ENCODE measurements at regions not wholly inside any gene's neighbourhood (a gene's known extent, or its start where the extent isn't known, plus 50 kb on each side); places are given as distances from the start of the nearest gene placed in this dataset.

DNA sequence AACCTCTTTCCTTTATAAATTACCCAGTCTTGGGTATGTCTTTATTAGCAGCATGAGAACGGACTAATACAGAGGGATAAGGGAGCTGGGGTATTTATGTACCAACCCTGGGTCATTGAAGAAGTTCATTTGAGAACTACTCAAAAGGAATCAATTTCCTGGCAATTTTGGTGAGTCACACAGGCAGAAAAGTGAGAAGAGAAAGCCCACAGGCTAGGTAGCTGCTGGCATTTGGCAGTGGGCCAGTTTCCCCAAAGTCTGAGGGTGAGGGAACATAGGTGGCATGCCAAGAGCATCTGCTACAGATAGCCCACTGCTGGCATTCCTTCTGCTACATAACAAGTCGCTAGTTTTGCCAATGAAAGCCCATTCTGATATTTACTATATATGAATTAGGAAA lies 411.2 kb downstream of the MID1IP1 start:
- H3K79me2 ChIP-seq (ENCODE audit: insufficient read depth), result no peaks in the 10 kb centered on the region
- no peak overlapping the region for H3K9ac ChIP-seq
- no peaks in the 10 kb centered on the region for H3K4me1 ChIP-seq (ENCODE audit: insufficient read depth)
- no peak for DNase-seq
- H3K36me3 ChIP-seq (ENCODE audit: low read depth), result no peaks in the 10 kb centered on the region
- H3F3A ChIP-seq (ENCODE audit: insufficient read depth), result no peaks in the 10 kb centered on the region
- no peak overlapping the region for H3K4me2 ChIP-seq (ENCODE audit: unreplicated experiment)
- in situ Hi-C loops (cut with MboI), result no loop called here
- 67 to 83% methylated on average over 2 of the region's 2 CpGs for WGBS, 2 experiments (ENCODE audit: low coverage in 1 of 2, low lambda C conversion rate in 2 of 2, missing lambda C conversion rate in 2 of 2)
- H4K20me1 ChIP-seq (ENCODE audit: insufficient read depth), result no peaks in the 10 kb centered on the region
- no peaks in the 10 kb centered on the region for H3K27me3 ChIP-seq (replicated peaks; ENCODE audit: insufficient read depth)
- H3K27ac ChIP-seq, result no peak overlapping the region
- no peaks in the 10 kb centered on the region for H3K9me2 ChIP-seq (ENCODE audit: insufficient read depth)
- no peak overlapping the region for H2AFZ ChIP-seq
- TF ChIP-seq EZH2phosphoT487 (IDR thresholded peaks at IDR 0.05; ENCODE audit: insufficient read depth, low read depth) (no peak), EZH2 (IDR thresholded peaks at IDR 0.05; ENCODE audit: insufficient read depth, poor library complexity, severe bottlenecking) (no peak)
- H3K4me3 ChIP-seq, result no peak overlapping the region
- no peaks in the 10 kb centered on the region for H3K9me3 ChIP-seq (ENCODE audit: low read depth)

DNA sequence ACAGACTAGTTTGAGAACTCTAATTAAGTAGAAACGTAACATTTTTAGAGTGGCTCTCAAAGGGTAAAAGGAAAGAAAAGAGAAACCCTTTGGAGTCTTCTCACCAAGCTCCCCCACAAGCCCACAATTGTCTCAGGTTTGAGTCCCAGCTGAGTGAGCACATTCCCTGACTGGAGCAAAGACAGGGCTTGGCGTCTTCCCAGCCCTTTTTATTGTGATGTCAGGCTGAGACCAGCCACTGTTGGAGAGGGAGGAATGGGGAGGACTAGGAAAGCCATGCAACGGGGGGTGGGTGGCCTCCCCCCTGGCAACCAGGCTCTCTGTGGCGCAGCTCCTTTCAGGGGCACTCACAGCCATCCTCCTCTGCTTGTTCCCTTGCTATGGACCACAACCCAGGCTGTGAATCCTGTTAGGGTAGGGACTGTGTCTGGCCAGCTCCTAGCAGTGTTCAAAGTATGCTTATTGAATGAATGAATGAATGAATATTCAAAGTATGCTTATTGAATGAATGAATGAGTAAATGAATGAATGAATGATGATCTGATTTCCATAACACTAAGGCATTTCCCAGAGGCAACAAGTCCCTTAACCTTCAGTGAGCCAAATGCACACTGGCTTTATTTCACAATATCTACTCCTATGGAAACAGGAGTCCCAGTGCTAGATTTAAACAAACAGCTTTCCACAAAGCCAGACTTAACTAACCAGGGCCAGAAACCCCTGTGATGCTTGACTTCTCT lies 413.3 kb downstream of the MID1IP1 start:
- no peak overlapping the region for H3K27ac ChIP-seq
- 0 to 4% methylated on average over 2 to 4 of the region's 4 CpGs for WGBS, 2 experiments (ENCODE audit: low coverage in 1 of 2, low lambda C conversion rate in 2 of 2, missing lambda C conversion rate in 2 of 2)
- H2AFZ ChIP-seq, result no peak overlapping the region
- no peaks in the 10 kb centered on the region for H4K20me1 ChIP-seq (ENCODE audit: insufficient read depth)
- H3K36me3 ChIP-seq (ENCODE audit: low read depth), result no peaks in the 10 kb centered on the region
- TF ChIP-seq EZH2 (IDR thresholded peaks at IDR 0.05; ENCODE audit: insufficient read depth, poor library complexity, severe bottlenecking), result no peak
- no peak for TF ChIP-seq EZH2phosphoT487 (IDR thresholded peaks at IDR 0.05; ENCODE audit: insufficient read depth, low read depth)
- no peak for DNase-seq
- H3K79me2 ChIP-seq (ENCODE audit: insufficient read depth), result no peaks in the 10 kb centered on the region
- H3K4me2 ChIP-seq (ENCODE audit: unreplicated experiment), result no peak overlapping the region
- no peaks in the 10 kb centered on the region for H3K9me2 ChIP-seq (ENCODE audit: insufficient read depth)
- in situ Hi-C loops (cut with MboI), result no loop called here
- H3K27me3 ChIP-seq (replicated peaks; ENCODE audit: insufficient read depth), result no peaks in the 10 kb centered on the region
- H3F3A ChIP-seq (ENCODE audit: insufficient read depth), result no peaks in the 10 kb centered on the region
- no peaks in the 10 kb centered on the region for H3K9me3 ChIP-seq (ENCODE audit: low read depth)
- no peak overlapping the region for H3K9ac ChIP-seq
- H3K4me1 ChIP-seq (ENCODE audit: insufficient read depth), result no peaks in the 10 kb centered on the region
- no peak overlapping the region for H3K4me3 ChIP-seq

DNA sequence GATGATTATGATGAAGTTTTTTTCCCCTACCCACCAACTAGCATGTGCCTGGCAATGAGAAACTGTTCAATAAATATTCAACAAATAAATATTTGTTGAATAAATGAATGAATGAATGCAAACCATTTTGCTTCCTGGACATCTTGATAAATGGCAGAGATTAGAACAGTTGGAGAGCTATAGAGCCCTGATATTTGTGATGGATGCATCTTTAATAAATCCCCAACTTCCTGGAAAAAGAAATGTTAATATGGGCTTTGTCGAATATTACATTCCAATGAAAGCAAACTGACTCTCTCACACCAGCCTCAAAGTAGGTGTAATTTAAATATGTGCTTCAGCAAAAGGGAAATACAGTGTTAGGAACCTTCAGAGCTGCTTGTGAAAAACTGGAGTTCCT lies 419.7 kb downstream of the MID1IP1 start:
- Histone ChIP-seq H2AFZ (no peak overlapping the region), H3K36me3 (ENCODE audit: low read depth) (no peaks in the 10 kb centered on the region), H3K9ac (no peak overlapping the region), H3K27ac (no peak overlapping the region), H3F3A (ENCODE audit: insufficient read depth) (no peaks in the 10 kb centered on the region), H3K9me3 (ENCODE audit: low read depth) (no peaks in the 10 kb centered on the region), H3K79me2 (ENCODE audit: insufficient read depth) (no peaks in the 10 kb centered on the region), H3K4me2 (ENCODE audit: unreplicated experiment) (no peak overlapping the region), H4K20me1 (ENCODE audit: insufficient read depth) (no peaks in the 10 kb centered on the region), H3K9me2 (ENCODE audit: insufficient read depth) (no peaks in the 10 kb centered on the region), H3K4me3 (no peak overlapping the region), H3K4me1 (ENCODE audit: insufficient read depth) (no peaks in the 10 kb centered on the region), H3K27me3 (replicated peaks; ENCODE audit: insufficient read depth) (no peaks in the 10 kb centered on the region)
- in situ Hi-C loops (cut with MboI), result no loop called here
- DNase-seq, result no peak
- no peak for TF ChIP-seq EZH2 (IDR thresholded peaks at IDR 0.05; ENCODE audit: insufficient read depth, poor library complexity, severe bottlenecking)
- TF ChIP-seq EZH2phosphoT487 (IDR thresholded peaks at IDR 0.05; ENCODE audit: insufficient read depth, low read depth), result no peak
- 0% methylated on average over 1 of the region's 1 CpG; no CpG with 5 or more reads in 1 of the 2 experiments for WGBS, 2 experiments (ENCODE audit: low coverage in 1 of 2, low lambda C conversion rate in 2 of 2, missing lambda C conversion rate in 2 of 2)

DNA sequence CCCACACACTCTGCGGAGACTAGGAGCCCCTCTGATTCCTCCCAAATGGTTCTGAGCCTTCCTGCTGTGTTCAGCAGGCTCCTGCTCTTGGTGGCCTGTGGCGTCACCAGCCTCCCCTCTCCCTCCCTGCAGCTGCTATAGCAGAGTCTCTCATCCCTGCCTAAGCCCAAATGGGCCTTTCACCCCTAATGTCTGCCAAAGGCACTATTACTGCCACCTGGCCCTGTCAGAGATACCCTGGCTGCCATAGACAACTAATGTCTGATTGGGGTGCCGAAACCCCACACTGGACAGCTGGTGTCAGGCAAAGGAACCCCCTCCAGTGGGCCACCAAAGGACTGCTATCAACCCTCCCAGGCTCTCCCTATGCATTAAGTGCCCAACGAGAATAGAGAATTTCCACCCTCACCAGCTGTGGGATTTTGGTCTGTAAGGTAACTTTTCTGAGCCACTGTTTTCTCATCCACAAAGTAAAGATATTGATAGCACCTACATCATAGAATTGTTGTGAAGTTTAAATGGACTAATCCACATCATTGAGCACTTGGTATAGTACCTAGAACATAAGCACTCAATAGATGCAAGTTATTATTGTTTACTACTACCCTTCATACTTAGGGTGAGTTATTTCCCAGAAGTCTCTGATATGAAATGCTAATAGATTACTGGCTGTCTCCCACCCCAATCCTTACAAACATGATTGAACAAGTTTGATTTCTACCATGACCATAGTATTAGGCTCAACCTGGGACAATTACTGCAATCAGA lies 421.3 kb downstream of the MID1IP1 start:
- Histone ChIP-seq H3K4me2 (ENCODE audit: unreplicated experiment) (no peak overlapping the region), H3K9me3 (ENCODE audit: low read depth) (no peaks in the 10 kb centered on the region), H3K4me3 (no peak overlapping the region), H4K20me1 (ENCODE audit: insufficient read depth) (no peaks in the 10 kb centered on the region), H3F3A (ENCODE audit: insufficient read depth) (no peaks in the 10 kb centered on the region), H3K27me3 (replicated peaks; ENCODE audit: insufficient read depth) (no peaks in the 10 kb centered on the region), H3K36me3 (ENCODE audit: low read depth) (no peaks in the 10 kb centered on the region), H2AFZ (no peak overlapping the region), H3K27ac (no peak overlapping the region), H3K9me2 (ENCODE audit: insufficient read depth) (no peaks in the 10 kb centered on the region), H3K4me1 (ENCODE audit: insufficient read depth) (no peaks in the 10 kb centered on the region), H3K79me2 (ENCODE audit: insufficient read depth) (no peaks in the 10 kb centered on the region), H3K9ac (no peak overlapping the region)
- TF ChIP-seq EZH2phosphoT487 (IDR thresholded peaks at IDR 0.05; ENCODE audit: insufficient read depth, low read depth), result no peak
- in situ Hi-C loops (cut with MboI), result no loop called here
- DNase-seq, result no peak
- WGBS, 2 experiments (ENCODE audit: low coverage in 1 of 2, low lambda C conversion rate in 2 of 2, missing lambda C conversion rate in 2 of 2), result 42 to 48% methylated on average over 4 of the region's 4 CpGs
